NT2/D1 (cell line): ENCODE measurements at regions not wholly inside any gene's neighbourhood (a gene's known extent, or its start where the extent isn't known, plus 50 kb on each side); places are given as distances from the start of the nearest gene placed in this dataset.

Source experiments
- SUZ12 ChIP-seq: IDR thresholded peaks from 2 replicates; pipeline ENCODE4 v1.6.1; 2011; ENCODE audit not compliant: insufficient read length, insufficient read depth; ENCODE audit errors: extremely low read depth
- YY1 ChIP-seq: IDR thresholded peaks from 2 replicates; pipeline ENCODE4 v1.6.1; 2011; ENCODE audit not compliant: insufficient read length, insufficient read depth
- ZNF274 ChIP-seq: IDR thresholded peaks from 2 replicates; pipeline ENCODE4 v1.6.1; 2011; ENCODE audit warnings: mild to moderate bottlenecking, low read depth, low read length

DNA sequence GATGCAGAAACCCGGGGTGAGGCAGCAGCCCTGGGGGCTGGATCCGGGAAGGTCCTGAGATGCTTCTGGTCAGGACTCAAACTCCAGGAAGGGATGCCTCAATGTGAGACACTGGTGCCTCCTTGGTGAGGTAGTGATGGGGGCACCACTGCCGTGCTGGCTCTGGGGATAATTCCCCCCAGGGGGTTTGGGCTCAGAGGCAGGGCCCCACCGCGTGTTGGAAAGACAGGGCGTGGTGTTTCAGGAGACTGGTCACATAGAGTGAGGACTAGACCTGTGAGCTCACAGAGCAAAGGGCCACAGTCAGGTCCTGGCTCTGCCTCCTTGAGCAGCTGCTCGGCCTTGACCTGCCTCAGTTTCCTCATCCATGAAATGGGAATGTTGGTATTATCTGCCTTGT, 361.9 kb downstream of the GLRX3 start:
- TF ChIP-seq ZNF274 (no peak), YY1 (no peak), SUZ12 (no peak)
